Right forelimb (tissue), 1 donor: ENCODE measurements at regions not wholly inside any gene's neighbourhood (a gene's known extent, or its start where the extent isn't known, plus 50 kb on each side); places are given as distances from the start of the nearest gene placed in this dataset.
"Not testable (repeated sequence)": the region's sequence is repeated elsewhere in the genome, so short reads cannot be mapped to it uniquely, and the experiment has no call there.

Experiments used
- DNase-seq: peaks from one replicate; pipeline ENCODE4 v3.0.0-alpha.2; 2018

- no peak for DNase-seq
Observed at GRCh38 chr1:213418268-213419071, 367.4 kb downstream of the RPS6KC1 start.

GRCh38 chr1:213419401-213420030, 368.5 kb downstream of the RPS6KC1 start:
- DNase-seq, result no peak

- not testable (repeated sequence) for DNase-seq
Observed at GRCh38 chr1:213421178-213421577, 370.1 kb downstream of the RPS6KC1 start.

- DNase-seq, result no peak
Observed at GRCh38 chr1:213423041-213423440, 372.0 kb downstream of the RPS6KC1 start.

GRCh38 chr1:213423605-213424004, 372.6 kb downstream of the RPS6KC1 start:
- no peak for DNase-seq

GRCh38 chr1:213425376-213426030, 374.5 kb downstream of the RPS6KC1 start:
- DNase-seq, result no peak

- DNase-seq, result no peak
Observed at GRCh38 chr1:213429642-213430041, 378.6 kb downstream of the RPS6KC1 start.

GRCh38 chr1:213435715-213436114, 384.7 kb downstream of the RPS6KC1 start:
- no peak for DNase-seq

- DNase-seq, result no peak
Observed at GRCh38 chr1:213438339-213438738, 387.3 kb downstream of the RPS6KC1 start.

GRCh38 chr1:213439703-213440102, 388.7 kb downstream of the RPS6KC1 start:
- no peak for DNase-seq

GRCh38 chr1:213440766-213441165, 389.7 kb downstream of the RPS6KC1 start:
- no peak for DNase-seq

- no peak for DNase-seq
Observed at GRCh38 chr1:213443415-213443814, 392.4 kb downstream of the RPS6KC1 start.

- DNase-seq, result no peak
Observed at GRCh38 chr1:213444224-213444623, 393.2 kb downstream of the RPS6KC1 start.

- DNase-seq, result no peak
Observed at GRCh38 chr1:213446496-213446895, 395.5 kb downstream of the RPS6KC1 start.

- no peak for DNase-seq
Observed at GRCh38 chr1:213448360-213448759, 397.3 kb downstream of the RPS6KC1 start.

GRCh38 chr1:213448776-213449175, 397.7 kb downstream of the RPS6KC1 start:
- DNase-seq, result no peak

- no peak for DNase-seq
Observed at GRCh38 chr1:213452501-213452900, 401.5 kb downstream of the RPS6KC1 start.

GRCh38 chr1:213457186-213457585, 406.1 kb downstream of the RPS6KC1 start:
- peak; percentile 54 for DNase-seq

GRCh38 chr1:213457733-213458132, 406.7 kb downstream of the RPS6KC1 start:
- DNase-seq, result no peak

GRCh38 chr1:213462374-213462773, 411.3 kb downstream of the RPS6KC1 start:
- DNase-seq, result not testable (repeated sequence)

- no peak for DNase-seq
Observed at GRCh38 chr1:213464786-213465460, 413.9 kb downstream of the RPS6KC1 start.

GRCh38 chr1:213466541-213466940, 415.5 kb downstream of the RPS6KC1 start:
- no peak for DNase-seq

- DNase-seq, result no peak
Observed at GRCh38 chr1:213474054-213474453, 423.0 kb downstream of the RPS6KC1 start.
